Right atrium auricular region (tissue), 2 donors: ENCODE measurements at regions not wholly inside any gene's neighbourhood (a gene's known extent, or its start where the extent isn't known, plus 50 kb on each side); places are given as distances from the start of the nearest gene placed in this dataset.

Source experiments
- DNase-seq: peaks from one replicate; pipeline ENCODE4 v3.0.0-alpha.2; 2019; ENCODE audit warnings: low spot score
- H3K27ac ChIP-seq, 2 donors: fragments of 200-600 bp; sonication (generic); 1 replicate in 1 of 2; 2 replicates in 1 of 2; pipeline ENCODE4 v1.5.1; 2016 to 2019
- H3K27me3 ChIP-seq, 2 donors: fragments of 200-600 bp; sonication (generic); one replicate each; pipeline versions ENCODE4 v1.5.1 to v1.6.0; 2017 to 2019
- H3K36me3 ChIP-seq: fragments of 200-600 bp; sonication (generic); one replicate; pipeline ENCODE4 v1.5.1; 2016
- H3K4me1 ChIP-seq, 2 donors: fragments of 200-600 bp; sonication (generic); one replicate each; pipeline versions ENCODE4 v1.5.1 to v1.6.0; 2017 to 2019
- H3K4me3 ChIP-seq, 2 donors: fragments of 200-600 bp; sonication (generic); 1 replicate in 1 of 2; 2 replicates in 1 of 2; pipeline ENCODE4 v1.5.1; 2017 to 2019; ENCODE audit warnings: mild to moderate bottlenecking in 1 of 2, moderate library complexity in 1 of 2
- H3K9me3 ChIP-seq, 2 donors: fragments of 200-600 bp; sonication (generic); one replicate each; pipeline ENCODE4 v1.5.1; 2019
- CTCF ChIP-seq, 2 donors: fragments of 200-600 bp; sonication (generic); IDR thresholded peaks; one replicate each; pipeline ENCODE4 v1.5.1; 2019; ENCODE audit warnings: antibody characterized with exemption in 2 of 2

GRCh38 chr2:221810245-221810644 is 238.1 kb upstream of the EPHA4 start:
- Histone ChIP-seq H3K4me3 (no peak overlapping the region), H3K27me3 (no peaks in the 10 kb centered on the region), H3K36me3 (no peaks in the 10 kb centered on the region), H3K27ac (no peak overlapping the region), H3K4me1 (no peaks in the 10 kb centered on the region), H3K9me3 (no peaks in the 10 kb centered on the region)
- TF ChIP-seq CTCF (IDR thresholded peaks at IDR 0.05): no peak
- DNase-seq: no peak

DNA sequence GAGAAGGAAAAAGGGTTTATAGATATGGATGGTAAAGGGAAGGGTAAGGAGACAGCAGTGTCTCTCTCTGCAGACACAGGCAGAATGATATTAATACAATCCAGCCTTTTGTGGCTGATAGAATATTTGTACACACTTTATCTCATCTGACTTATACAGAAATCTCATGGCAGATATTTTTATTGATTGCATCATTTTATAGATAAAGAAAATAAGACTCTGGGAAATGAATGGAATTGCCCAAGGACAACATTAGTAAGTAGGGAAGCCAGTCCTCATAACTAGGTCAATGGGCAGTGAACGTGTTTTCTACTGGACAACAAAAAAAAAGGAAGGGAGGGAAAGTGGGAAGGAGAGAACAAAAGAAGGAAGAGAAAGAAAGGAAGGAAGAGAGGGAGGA is 236.4 kb upstream of the EPHA4 start:
- no peak for TF ChIP-seq CTCF (IDR thresholded peaks at IDR 0.05)
- Histone ChIP-seq H3K4me3 (no peak overlapping the region), H3K4me1 (no peaks in the 10 kb centered on the region), H3K36me3 (no peaks in the 10 kb centered on the region), H3K27ac (no peak overlapping the region), H3K27me3 (no peaks in the 10 kb centered on the region), H3K9me3 (no peaks in the 10 kb centered on the region)
- no peak for DNase-seq

- no peak overlapping the region for H3K27ac ChIP-seq
- H3K9me3 ChIP-seq: no peaks in the 10 kb centered on the region
- no peak overlapping the region for H3K4me3 ChIP-seq
- no peak for TF ChIP-seq CTCF (IDR thresholded peaks at IDR 0.05)
- no peaks in the 10 kb centered on the region for H3K27me3 ChIP-seq
- H3K36me3 ChIP-seq: no peaks in the 10 kb centered on the region
- DNase-seq: no peak
- H3K4me1 ChIP-seq: no peaks in the 10 kb centered on the region
Observed at GRCh38 chr2:221807706-221808105, 235.6 kb upstream of the EPHA4 start.

DNA sequence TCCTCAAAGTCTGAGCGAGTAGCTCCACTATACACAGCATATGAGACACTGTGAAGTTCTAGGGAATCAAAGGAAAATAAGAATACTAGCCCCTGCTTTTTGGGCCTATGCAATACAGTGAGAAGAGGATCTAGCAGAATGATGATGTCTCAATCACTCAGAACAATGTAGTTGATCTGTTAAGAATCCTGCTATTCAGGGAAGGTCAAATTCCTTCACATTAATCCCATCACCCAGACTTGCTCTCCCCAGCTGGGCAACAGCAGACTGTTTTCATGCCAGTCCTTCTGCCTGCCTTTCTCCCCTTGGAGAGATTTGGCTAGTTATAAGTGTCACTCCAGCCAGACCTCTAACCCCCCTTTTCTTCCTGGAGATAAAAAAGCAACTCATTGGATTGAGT is 230.0 kb upstream of the EPHA4 start:
- Histone ChIP-seq H3K4me3 (no peak overlapping the region), H3K27ac (no peak overlapping the region), H3K4me1 (no peaks in the 10 kb centered on the region), H3K9me3 (no peaks in the 10 kb centered on the region), H3K36me3 (no peaks in the 10 kb centered on the region), H3K27me3 (no peaks in the 10 kb centered on the region)
- TF ChIP-seq CTCF (IDR thresholded peaks at IDR 0.05): no peak
- DNase-seq: no peak

DNA sequence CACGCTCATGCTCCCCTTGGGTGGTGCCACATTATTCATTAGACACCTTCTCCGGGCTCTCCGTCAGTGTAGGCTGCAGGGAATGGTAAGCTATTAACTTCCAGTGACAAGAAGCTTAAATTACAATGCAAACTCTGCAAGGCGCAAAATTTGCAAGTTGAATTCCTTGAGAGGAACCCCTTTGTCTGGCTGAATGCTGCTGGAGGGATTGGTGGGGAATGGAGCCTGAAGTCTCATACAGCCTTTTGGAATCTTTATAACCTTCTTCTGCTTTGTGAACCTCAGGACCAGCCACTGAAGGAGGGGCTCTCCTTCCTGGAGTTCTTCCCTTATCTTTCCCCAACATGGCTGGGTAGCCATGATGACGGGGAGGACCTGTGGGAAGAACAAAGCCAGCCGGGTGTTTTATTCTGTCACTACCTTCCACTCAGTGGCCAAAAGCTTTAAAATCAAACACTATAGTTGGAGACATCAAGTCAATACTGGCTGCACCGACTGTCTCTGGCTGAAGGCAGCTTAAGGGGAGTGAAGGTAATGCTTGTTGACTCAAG is 220.9 kb upstream of the EPHA4 start:
- H3K27me3 ChIP-seq: no peaks in the 10 kb centered on the region
- DNase-seq: no peak
- H3K27ac ChIP-seq: no peak overlapping the region
- no peaks in the 10 kb centered on the region for H3K4me1 ChIP-seq
- no peaks in the 10 kb centered on the region for H3K36me3 ChIP-seq
- no peaks in the 10 kb centered on the region for H3K9me3 ChIP-seq
- no peak overlapping the region for H3K4me3 ChIP-seq
- no peak for TF ChIP-seq CTCF (IDR thresholded peaks at IDR 0.05)

GRCh38 chr2:221791844-221792243 is 219.7 kb upstream of the EPHA4 start:
- no peak for TF ChIP-seq CTCF (IDR thresholded peaks at IDR 0.05)
- no peaks in the 10 kb centered on the region for H3K27me3 ChIP-seq

More at GRCh38 chr2:221791844-221792243, 219.7 kb upstream of the EPHA4 start:
- H3K36me3 ChIP-seq: no peaks in the 10 kb centered on the region
- peaks cover 0 to 4% of the 10 kb centered on the region in 2 donors for H3K4me1 ChIP-seq
- no peak overlapping the region for H3K4me3 ChIP-seq
- no peaks in the 10 kb centered on the region for H3K9me3 ChIP-seq
- no peak for DNase-seq
- no peak overlapping the region for H3K27ac ChIP-seq
